ENCODE measurements at regions not wholly inside any gene's neighbourhood (a gene's known extent, or its start where the extent isn't known, plus 50 kb on each side); places are given as distances from the start of the nearest gene placed in this dataset.

DNA sequence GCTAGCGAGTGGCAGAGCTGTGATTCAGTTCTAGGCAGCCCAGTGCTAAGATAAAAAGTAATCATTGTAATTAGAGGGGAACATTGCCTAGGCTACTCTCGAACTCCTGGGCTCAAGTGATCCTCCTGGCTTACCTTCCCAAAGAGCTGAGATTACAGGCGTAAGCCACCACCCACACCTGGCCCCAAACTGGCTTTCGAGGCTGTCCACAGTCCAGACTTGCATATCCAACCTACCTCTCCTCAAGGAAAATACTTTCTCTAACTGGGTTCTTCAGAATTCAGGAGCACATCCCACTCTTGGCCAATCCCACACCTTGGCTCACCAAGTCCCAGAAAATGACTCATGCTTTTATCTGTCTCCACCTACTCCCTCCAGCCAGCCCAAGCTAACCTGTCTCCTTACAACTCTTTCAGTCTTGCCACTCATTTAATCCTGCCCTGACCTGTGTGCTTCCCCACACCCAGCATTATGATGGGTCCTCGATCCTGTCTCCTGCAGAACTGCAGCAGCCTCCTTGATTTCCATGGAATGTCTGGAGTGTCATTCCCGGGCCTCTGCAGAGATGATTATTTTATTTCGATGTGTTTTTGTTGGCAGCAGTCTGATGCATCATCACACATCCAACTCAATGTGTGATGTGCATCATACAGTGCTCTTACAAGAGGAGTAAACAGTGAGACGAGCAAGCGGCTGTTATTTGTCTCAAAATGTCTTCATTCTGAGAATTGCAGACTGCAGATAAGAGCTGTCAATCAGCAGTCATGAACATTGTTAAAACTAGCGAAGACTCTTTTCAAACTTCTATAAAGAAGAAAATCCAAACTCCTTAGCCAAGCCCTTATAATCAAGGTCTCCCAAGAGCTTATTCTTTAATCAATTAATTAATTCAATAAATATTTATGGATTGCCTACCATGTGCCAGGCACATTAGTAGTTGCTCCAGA is 167.3 kb downstream of the SEC61B start:
- no peak overlapping the region for H3K4me3 Mint-ChIP-seq
- H3K27ac Mint-ChIP-seq = no peak overlapping the region
- H3K4me1 Mint-ChIP-seq = no peaks in the 10 kb centered on the region
- H3K27me3 Mint-ChIP-seq = peaks cover 1% of the 10 kb centered on the region
- H3K9me3 Mint-ChIP-seq = no peaks in the 10 kb centered on the region
- no peaks in the 10 kb centered on the region for H3K36me3 Mint-ChIP-seq

DNA sequence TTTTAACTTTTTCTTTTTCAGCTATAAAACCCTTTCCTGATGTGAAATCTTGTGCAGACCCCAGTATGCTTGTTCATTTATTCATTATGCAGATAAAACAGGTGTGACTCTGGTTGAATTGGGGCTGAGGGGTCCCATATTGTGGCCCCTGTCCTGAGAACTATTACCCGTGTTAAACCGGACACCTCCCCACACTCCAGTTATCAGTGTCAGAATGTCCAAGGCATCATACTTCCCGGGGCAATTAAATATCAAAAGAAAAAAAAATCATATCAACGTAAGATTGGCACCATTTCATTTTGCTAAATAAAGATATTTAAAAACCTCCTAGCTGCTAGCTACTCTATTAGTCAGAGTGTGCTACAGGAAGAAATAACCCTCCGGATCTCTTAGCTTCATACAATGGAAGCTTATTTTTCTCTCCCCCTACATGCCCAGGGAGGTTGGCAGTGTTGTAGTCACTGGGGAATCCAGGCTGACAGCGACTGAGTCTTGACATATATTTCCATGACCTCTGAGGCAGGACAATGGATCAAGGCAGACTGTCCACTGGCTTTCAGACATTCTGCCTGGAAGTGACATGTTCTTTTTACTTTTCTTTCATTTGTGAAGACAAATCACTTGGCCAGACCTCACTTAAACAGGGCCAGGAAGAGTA is 170.0 kb downstream of the SEC61B start:
- H3K4me3 Mint-ChIP-seq = no peak overlapping the region
- H3K27me3 Mint-ChIP-seq = peaks cover 1% of the 10 kb centered on the region
- H3K4me1 Mint-ChIP-seq = no peaks in the 10 kb centered on the region
- no peaks in the 10 kb centered on the region for H3K36me3 Mint-ChIP-seq
- H3K27ac Mint-ChIP-seq = no peak overlapping the region
- no peaks in the 10 kb centered on the region for H3K9me3 Mint-ChIP-seq

DNA sequence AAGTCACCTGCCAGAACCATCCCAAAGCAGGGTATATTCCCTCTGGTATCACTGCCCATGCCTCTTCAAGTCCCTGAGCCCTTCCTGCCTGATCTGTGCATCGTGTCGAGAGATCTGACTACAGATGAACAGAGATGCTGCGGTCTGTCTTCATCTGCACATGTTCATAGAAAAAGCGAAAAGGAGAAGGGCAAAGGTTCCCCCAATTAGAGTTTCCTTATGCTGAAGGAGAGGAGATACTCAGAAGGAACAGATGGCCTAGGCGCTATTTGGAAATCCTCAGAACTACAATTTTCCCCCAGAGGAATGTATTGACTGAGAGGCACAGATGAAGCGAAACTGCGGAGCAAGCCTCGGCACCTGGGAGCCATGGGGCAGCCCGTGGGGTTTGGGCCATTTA is 170.9 kb downstream of the SEC61B start:
- H3K27me3 Mint-ChIP-seq = no peaks in the 10 kb centered on the region
- H3K27ac Mint-ChIP-seq = no peak overlapping the region
- H3K36me3 Mint-ChIP-seq = no peaks in the 10 kb centered on the region
- H3K4me3 Mint-ChIP-seq = no peak overlapping the region
- H3K4me1 Mint-ChIP-seq = no peaks in the 10 kb centered on the region
- H3K9me3 Mint-ChIP-seq = no peaks in the 10 kb centered on the region

GRCh38 chr9:99393993-99394392 is 171.9 kb downstream of the SEC61B start:
- H3K27me3 Mint-ChIP-seq = no peaks in the 10 kb centered on the region
- no peaks in the 10 kb centered on the region for H3K36me3 Mint-ChIP-seq
- no peak overlapping the region for H3K27ac Mint-ChIP-seq
- no peak overlapping the region for H3K4me3 Mint-ChIP-seq
- H3K4me1 Mint-ChIP-seq = no peaks in the 10 kb centered on the region
- H3K9me3 Mint-ChIP-seq = no peaks in the 10 kb centered on the region

DNA sequence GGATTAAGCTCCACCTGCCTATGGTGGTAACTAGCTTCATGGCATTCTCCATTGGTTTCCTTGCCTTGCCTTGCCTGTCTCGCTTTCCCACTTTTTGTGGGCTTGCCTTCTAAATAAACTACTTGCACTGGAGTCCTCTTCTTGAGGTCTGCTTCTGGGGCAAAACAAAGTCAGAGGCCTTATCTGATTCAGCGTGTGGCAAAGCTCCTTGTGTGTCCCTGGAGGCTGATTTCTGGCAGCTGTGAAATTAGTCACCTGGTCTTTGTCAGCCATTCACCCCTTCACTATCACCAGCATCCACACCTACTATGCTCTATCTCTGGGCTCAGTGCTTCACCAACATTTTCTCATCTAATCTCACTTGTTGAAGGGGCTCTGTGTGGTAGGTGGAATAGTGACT is 176.2 kb downstream of the SEC61B start:
- Mint-ChIP-seq H3K9me3 (no peaks in the 10 kb centered on the region), H3K27ac (no peak overlapping the region), H3K36me3 (no peaks in the 10 kb centered on the region), H3K4me3 (no peak overlapping the region), H3K4me1 (no peaks in the 10 kb centered on the region), H3K27me3 (no peaks in the 10 kb centered on the region)

- no peaks in the 10 kb centered on the region for H3K4me1 Mint-ChIP-seq
- H3K9me3 Mint-ChIP-seq = no peaks in the 10 kb centered on the region
- H3K4me3 Mint-ChIP-seq = no peak overlapping the region
- no peaks in the 10 kb centered on the region for H3K36me3 Mint-ChIP-seq
- H3K27me3 Mint-ChIP-seq = no peaks in the 10 kb centered on the region
- H3K27ac Mint-ChIP-seq = no peak overlapping the region
These were observed 177.4 kb downstream of the SEC61B start for GRCh38 chr9:99399474-99399873.

DNA sequence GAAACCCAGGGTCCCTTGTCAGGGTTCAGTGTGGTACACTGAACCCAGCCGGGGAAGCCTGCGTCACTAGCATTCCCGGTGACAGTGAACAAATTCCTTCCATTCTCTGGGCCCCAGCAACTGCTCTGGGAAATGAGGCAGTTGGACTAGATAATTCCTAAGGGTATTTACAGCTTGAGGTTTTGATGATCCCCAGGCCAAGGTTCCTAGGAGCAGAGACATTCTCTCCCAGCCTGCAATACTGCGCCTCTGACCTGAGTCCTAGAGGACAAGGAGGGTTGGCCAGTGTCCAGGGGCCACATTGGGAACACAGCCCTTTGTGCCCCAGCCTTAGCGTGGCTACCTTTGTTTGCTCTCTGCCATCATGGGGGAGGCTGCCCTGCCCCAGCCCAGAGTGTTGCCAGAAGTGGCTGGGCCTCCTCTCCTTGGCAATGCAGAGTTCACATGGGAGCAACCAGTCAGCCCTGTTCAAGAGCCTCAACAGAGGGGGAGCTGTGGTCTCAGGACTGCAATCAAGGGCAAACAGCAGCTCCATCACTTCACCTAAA is 178.2 kb downstream of the SEC61B start:
- no peak overlapping the region for H3K4me3 Mint-ChIP-seq
- H3K36me3 Mint-ChIP-seq = no peaks in the 10 kb centered on the region
- H3K27ac Mint-ChIP-seq = no peak overlapping the region
- no peaks in the 10 kb centered on the region for H3K27me3 Mint-ChIP-seq
- no peaks in the 10 kb centered on the region for H3K4me1 Mint-ChIP-seq
- H3K9me3 Mint-ChIP-seq = no peaks in the 10 kb centered on the region

DNA sequence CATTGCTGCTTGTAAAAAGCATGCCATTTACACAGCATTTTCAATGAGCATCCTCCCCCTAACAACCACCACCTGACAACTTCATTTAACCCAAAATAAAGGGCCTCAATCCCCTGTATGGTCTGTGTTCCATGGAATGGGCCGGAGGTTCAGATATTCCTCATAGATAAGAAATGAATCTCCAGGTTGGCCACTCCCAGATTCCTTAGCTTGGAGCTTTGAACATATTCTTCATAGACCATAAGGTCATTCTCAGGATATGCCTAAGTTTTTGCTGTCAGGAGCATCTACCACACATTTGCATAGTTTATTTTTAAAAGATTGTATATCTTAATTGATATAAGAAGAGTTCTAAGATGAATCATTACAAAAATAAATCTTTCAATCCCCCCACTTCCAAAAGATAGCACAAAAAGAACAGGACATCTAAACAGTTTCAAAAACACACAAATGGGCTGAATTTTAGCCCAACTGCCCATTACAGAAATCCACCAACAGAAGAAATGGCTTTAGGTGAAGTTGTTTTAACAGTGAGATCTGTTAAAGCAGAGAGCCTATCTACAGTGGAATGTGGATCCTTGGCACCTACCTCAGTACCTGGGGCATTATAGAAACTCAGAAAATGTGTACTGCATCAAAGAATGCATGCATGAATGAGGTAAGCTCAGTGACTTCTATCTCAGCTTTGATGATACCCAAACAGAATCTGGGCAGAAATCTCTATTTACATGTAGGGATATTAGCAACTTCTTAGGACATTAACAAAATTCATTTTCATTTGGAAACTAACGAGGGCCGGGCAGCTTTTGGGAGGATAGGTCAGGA is 179.8 kb downstream of the SEC61B start:
- H3K4me1 Mint-ChIP-seq = no peaks in the 10 kb centered on the region
- no peaks in the 10 kb centered on the region for H3K27me3 Mint-ChIP-seq
- no peak overlapping the region for H3K27ac Mint-ChIP-seq
- H3K9me3 Mint-ChIP-seq = no peaks in the 10 kb centered on the region
- no peak overlapping the region for H3K4me3 Mint-ChIP-seq
- no peaks in the 10 kb centered on the region for H3K36me3 Mint-ChIP-seq

- peaks cover 4% of the 10 kb centered on the region for H3K27me3 Mint-ChIP-seq
- H3K27ac Mint-ChIP-seq = no peak overlapping the region
- no peaks in the 10 kb centered on the region for H3K9me3 Mint-ChIP-seq
- no peaks in the 10 kb centered on the region for H3K4me1 Mint-ChIP-seq
- no peak overlapping the region for H3K4me3 Mint-ChIP-seq
- no peaks in the 10 kb centered on the region for H3K36me3 Mint-ChIP-seq
These were observed 181.3 kb downstream of the SEC61B start for GRCh38 chr9:99403371-99403770.

GRCh38 chr9:99405359-99405758 is 183.3 kb downstream of the SEC61B start:
- Mint-ChIP-seq H3K27ac (no peak overlapping the region), H3K27me3 (peaks cover 4% of the 10 kb centered on the region)

DNA sequence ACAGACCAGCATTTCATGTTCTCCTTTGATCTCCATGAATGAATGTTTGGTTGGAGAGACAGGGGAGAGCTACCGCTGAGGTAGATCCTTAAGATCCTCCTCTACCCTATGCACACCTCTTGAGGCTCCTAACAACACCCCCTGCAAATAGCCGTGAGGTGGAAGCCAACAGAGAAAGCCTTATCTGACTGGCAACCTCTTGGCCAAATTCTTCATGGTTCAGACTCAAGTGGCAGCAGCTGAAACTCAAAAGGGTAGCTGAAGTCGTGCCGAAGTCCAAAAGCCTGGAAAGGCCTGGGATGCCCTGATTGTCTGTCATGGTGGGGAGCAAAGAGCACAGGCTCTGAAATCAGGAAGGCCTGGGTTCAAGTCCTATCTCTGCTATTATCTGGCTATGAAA is 184.9 kb downstream of the SEC61B start:
- no peak overlapping the region for H3K27ac Mint-ChIP-seq
- H3K36me3 Mint-ChIP-seq = peaks cover 4% of the 10 kb centered on the region
- H3K4me1 Mint-ChIP-seq = no peaks in the 10 kb centered on the region
- H3K4me3 Mint-ChIP-seq = no peak overlapping the region
- peaks cover 4% of the 10 kb centered on the region for H3K27me3 Mint-ChIP-seq
- no peaks in the 10 kb centered on the region for H3K9me3 Mint-ChIP-seq

More at GRCh38 chr9:99405359-99405758, 183.3 kb downstream of the SEC61B start:
- H3K36me3 Mint-ChIP-seq = no peaks in the 10 kb centered on the region
- H3K4me1 Mint-ChIP-seq = no peaks in the 10 kb centered on the region
- no peak overlapping the region for H3K4me3 Mint-ChIP-seq
- H3K9me3 Mint-ChIP-seq = no peaks in the 10 kb centered on the region

- Mint-ChIP-seq H3K4me1 (no peaks in the 10 kb centered on the region), H3K36me3 (peaks cover 4% of the 10 kb centered on the region), H3K27me3 (peaks cover 4% of the 10 kb centered on the region), H3K4me3 (no peak overlapping the region), H3K9me3 (no peaks in the 10 kb centered on the region), H3K27ac (no peak overlapping the region)
These were observed 189.0 kb downstream of the SEC61B start for GRCh38 chr9:99411068-99411467.

DNA sequence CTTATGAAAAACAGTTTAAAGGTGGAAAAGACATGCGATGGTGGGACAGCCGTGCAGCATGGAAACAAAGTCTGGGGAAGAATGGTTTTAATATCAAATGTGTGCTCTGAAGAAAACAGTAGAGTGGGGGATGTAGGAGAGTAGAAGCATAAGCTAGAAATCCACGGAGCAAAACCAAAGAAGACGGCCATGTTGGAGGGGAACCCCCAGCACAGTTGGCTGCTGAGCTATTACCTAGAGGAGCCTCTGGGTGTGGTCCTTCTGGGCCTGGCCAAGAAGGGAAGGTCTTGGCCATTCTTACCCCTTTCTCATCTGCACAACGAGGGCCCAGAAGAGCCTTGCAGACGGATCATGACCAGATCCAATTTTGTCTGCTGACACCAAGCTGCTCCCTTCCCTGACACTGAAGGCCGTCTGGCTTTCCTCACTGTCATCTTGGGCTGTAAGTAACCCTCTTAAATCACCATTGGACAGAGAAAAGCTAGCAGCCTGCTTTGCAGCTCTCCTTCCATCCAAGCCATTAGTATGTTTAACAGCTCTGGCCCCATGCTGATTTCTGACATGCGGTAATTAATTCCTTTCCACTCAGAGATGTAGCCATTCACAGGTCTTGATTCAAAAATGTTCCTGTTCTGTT is 189.5 kb downstream of the SEC61B start:
- Mint-ChIP-seq H3K27me3 (peaks cover 4% of the 10 kb centered on the region), H3K4me1 (no peaks in the 10 kb centered on the region), H3K9me3 (no peaks in the 10 kb centered on the region), H3K36me3 (peaks cover 4% of the 10 kb centered on the region), H3K4me3 (no peak overlapping the region), H3K27ac (no peak overlapping the region)

DNA sequence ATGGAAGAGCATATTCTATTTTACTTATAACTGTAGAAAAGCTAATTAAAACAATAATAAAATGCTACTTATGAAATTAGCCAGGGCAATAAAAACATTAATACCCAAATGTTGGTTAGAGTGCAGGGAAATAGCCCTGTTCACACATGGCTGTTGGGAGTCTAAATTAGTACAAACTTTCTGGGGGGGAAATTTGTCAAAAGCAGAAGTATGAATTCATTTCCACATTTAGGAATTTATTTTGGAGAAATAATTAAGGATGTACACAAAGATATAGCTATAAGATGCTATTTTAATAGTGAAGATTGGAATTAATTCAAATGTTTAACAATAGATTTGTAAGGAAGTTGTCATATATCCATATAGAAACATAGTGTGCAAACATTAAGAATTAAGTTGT is 190.5 kb downstream of the SEC61B start:
- Mint-ChIP-seq H3K9me3 (no peaks in the 10 kb centered on the region), H3K27me3 (peaks cover 4% of the 10 kb centered on the region), H3K27ac (no peak overlapping the region), H3K36me3 (peaks cover 4% of the 10 kb centered on the region), H3K4me3 (no peak overlapping the region), H3K4me1 (no peaks in the 10 kb centered on the region)

DNA sequence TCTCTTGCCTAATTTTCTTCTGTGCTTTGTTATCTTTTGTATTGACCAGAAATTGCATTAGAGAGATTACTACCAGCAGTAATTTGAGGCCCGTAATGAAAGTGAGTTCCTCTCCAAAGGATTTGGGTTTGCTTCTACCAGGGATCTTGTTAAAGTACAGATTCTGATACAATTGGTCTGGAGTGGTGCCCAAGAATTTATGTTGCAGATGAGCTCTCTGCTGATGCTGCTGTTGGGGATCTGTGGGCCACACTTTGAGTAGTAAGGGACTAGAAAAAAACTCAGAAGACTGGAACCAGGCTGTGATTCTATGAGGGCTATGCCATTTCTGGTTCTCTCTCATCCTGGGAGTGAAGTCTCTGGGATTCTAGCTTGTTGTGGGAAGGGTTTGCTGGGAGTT is 192.2 kb downstream of the SEC61B start:
- peaks cover 4% of the 10 kb centered on the region for H3K36me3 Mint-ChIP-seq
- no peak overlapping the region for H3K4me3 Mint-ChIP-seq
- H3K27me3 Mint-ChIP-seq = no peaks in the 10 kb centered on the region
- H3K9me3 Mint-ChIP-seq = no peaks in the 10 kb centered on the region
- H3K27ac Mint-ChIP-seq = no peak overlapping the region
- H3K4me1 Mint-ChIP-seq = no peaks in the 10 kb centered on the region

All from IgD-negative memory B cell (primary cell).